ENCODE measurements at regions not wholly inside any gene's neighbourhood (a gene's known extent, or its start where the extent isn't known, plus 50 kb on each side); places are given as distances from the start of the nearest gene placed in this dataset.
"Not testable (repeated sequence)": the region's sequence is repeated elsewhere in the genome, so short reads cannot be mapped to it uniquely, and the experiment has no call there.

DNA sequence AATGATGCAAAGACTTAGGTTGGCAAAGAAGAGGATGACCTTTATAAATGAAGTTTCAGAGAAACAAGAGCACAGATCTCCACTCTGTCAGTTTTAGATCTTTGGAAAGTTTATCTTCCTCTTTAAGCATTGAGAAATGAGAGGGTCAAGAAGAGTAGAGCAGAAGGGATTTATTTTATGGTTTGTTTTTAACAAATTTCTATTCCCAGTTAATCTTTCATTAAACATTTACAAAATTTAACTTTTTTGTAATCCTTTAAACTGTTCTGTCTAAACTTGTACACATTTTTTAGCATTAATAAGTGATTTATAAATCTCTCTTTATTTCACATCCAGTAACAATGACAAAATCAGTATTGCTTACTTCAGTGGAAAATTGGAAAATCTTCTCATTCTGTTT is 875.0 kb upstream of the IGFBP7 start:
- DNase-seq (no peak), ATAC-seq (no peak)
- Mint-ChIP-seq H3K36me3 (ENCODE audit: low read depth) (no peaks in the 10 kb centered on the region), H3K9me3 (no peaks in the 10 kb centered on the region), H3K27me3 (no peaks in the 10 kb centered on the region), H3K4me1 (no peaks in the 10 kb centered on the region), H3K27ac (no peak overlapping the region), H3K4me3 (no peak overlapping the region)

DNA sequence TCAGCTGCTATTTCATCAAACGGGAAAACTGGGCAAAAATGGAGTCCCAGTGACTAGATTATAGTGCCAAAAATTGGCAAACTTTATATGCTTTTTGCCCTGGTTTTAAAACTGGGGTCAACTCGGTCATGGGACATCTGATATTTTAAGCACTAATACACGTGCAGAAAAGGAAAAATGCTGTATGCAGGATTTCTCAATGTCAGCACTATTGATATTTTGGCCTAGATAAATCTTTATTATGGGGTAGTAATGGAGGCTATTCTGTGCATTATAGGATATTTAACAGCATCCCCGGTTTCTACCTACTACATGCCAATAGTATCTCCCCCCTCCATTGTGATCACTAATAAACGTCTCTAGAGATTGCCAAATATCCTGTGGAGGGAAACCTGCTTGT is 870.9 kb upstream of the IGFBP7 start:
- H3K4me1 Mint-ChIP-seq = no peaks in the 10 kb centered on the region
- no peak overlapping the region for H3K27ac Mint-ChIP-seq

DNA sequence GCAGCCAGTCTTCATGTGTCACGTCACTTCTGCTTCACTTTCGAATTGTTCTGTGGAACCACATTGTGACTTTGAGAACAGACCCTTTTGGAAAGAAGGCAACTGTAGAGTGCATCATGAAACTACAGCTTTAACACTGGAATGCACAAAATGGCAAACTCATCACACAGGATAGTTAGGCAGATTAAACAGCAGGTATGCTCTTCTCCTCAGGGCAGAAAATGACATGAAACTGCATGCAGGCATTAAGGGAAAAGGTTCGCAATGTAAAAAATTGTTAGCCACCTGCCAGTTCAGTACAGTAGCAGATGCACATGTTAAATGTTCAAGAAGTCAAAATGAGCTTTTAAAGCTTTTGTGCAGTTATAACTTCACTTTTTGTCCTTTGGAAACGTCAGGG is 864.6 kb upstream of the IGFBP7 start:
- no peaks in the 10 kb centered on the region for H3K36me3 Mint-ChIP-seq (ENCODE audit: low read depth)
- DNase-seq (no peak), ATAC-seq (no peak)
- H3K4me1 Mint-ChIP-seq = no peaks in the 10 kb centered on the region
- no peak overlapping the region for H3K27ac Mint-ChIP-seq
- H3K4me3 Mint-ChIP-seq = no peak overlapping the region
- H3K27me3 Mint-ChIP-seq = no peaks in the 10 kb centered on the region
- H3K9me3 Mint-ChIP-seq = peaks cover 7% of the 10 kb centered on the region

More for the DNA sequence above, 870.9 kb upstream of the IGFBP7 start:
- DNase-seq = no peak
- no peak overlapping the region for H3K4me3 Mint-ChIP-seq
- no peaks in the 10 kb centered on the region for H3K9me3 Mint-ChIP-seq
- H3K36me3 Mint-ChIP-seq (ENCODE audit: low read depth) = no peaks in the 10 kb centered on the region
- no peak for ATAC-seq
- no peaks in the 10 kb centered on the region for H3K27me3 Mint-ChIP-seq

DNA sequence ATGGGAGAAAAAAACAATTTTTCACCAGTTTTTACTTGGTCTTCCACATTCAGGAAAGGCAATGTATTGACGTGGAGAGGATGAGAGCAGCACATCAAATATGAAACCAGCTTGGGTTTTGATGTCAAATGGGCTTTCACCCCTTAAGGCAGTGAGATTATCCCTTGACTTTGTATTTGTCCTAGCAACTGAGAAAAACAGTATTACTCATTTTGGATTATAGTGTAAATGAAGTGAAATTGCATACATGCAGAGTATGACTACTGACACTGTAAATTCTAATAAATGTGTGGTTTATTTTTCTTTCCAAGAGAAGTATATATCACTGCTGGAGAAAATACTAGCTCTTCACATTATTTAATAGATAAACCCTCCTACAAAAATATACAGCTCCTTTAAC is 863.6 kb upstream of the IGFBP7 start:
- ATAC-seq = no peak
- Mint-ChIP-seq H3K36me3 (ENCODE audit: low read depth) (no peaks in the 10 kb centered on the region), H3K4me1 (no peaks in the 10 kb centered on the region), H3K9me3 (peaks cover 7% of the 10 kb centered on the region), H3K27ac (no peak overlapping the region), H3K4me3 (no peak overlapping the region), H3K27me3 (no peaks in the 10 kb centered on the region)
- no peak for DNase-seq

DNA sequence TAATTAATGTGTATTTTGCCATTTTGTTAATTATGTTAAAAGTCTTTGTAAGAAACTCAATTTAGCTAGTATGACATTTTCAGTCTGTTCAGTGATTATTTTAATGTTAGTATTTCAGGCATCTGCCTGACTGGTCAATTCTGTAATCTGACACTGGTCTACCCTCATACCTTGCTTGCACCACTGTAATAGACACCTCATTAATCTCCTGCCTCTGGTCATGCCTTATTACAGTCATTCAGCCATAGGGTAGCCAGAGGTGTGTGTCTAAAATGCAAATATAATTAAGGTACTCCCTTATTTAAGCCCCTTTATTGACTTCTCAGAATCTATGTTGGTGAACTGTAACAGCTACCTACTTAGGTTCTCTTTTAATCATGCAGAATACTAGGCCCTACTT is 861.1 kb upstream of the IGFBP7 start:
- H3K9me3 Mint-ChIP-seq = peaks cover 16% of the 10 kb centered on the region
- no peaks in the 10 kb centered on the region for H3K4me1 Mint-ChIP-seq
- ATAC-seq (no peak), DNase-seq (no peak)
- no peaks in the 10 kb centered on the region for H3K36me3 Mint-ChIP-seq (ENCODE audit: low read depth)
- no peak overlapping the region for H3K27ac Mint-ChIP-seq
- H3K4me3 Mint-ChIP-seq = no peak overlapping the region
- no peaks in the 10 kb centered on the region for H3K27me3 Mint-ChIP-seq

DNA sequence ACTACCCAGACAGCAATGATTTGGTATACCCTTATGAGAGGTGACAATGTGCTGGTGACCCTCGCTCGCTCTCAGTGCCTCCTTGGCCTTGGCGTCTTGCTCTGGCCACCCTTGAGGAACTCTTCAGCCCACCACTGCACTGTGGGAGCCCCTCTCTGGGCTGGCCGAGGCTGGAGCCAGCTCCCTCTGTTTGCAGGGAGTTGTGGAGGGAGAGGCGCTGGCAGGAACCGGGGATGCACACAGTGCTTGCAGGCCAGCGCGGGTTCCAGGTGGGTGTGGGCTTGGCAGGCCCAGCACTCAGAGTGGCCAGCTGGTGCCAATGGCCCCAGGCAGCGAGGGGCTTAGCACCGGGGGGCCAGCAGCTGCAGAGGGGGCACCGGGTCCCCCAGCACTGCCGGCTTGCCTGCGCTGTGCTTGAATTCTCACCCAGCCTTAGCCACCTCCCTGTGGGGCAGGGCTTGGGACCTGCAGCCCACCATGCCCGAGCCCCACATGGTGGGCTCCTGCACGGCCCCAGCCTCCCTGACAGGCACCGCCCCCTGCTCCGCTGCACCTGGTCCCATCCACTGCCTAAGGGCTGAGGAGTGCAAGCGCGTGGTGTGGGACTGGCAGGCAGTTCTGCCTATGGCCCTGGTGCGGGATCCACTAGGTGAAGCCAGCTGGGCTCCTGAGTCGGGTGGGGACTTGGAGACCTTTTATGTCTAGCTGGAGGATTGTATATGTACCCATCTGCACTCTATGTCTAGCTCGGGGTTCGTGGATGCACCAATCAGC is 857.0 kb upstream of the IGFBP7 start:
- Mint-ChIP-seq H3K4me1 (no peaks in the 10 kb centered on the region), H3K4me3 (no peak overlapping the region), H3K9me3 (peaks cover 16% of the 10 kb centered on the region), H3K36me3 (ENCODE audit: low read depth) (no peaks in the 10 kb centered on the region), H3K27ac (no peak overlapping the region), H3K27me3 (no peaks in the 10 kb centered on the region)
- DNase-seq (no peak), ATAC-seq (no peak)

DNA sequence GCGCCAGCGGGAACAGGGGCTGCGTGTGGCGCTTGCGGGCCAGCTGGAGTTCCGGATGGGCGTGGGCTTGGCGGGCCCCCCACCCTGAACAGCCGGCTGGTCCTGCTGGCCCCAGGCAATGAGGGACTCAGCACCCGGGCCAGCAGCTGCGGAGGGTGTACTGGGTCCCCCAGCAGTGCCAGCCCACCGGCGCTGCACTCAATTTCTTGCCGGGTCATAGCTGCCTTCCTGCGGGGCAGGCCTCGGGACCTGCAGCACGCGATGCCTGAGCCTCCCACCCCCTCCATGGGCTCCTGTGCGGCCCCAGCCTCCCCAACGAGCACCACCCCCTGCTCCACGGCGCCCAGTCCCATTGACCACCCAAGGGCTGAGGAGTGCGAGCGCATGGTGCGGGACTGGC is 855.2 kb upstream of the IGFBP7 start:
- H3K27ac Mint-ChIP-seq; H3K27me3 Mint-ChIP-seq; DNase-seq; H3K36me3 Mint-ChIP-seq (ENCODE audit: low read depth); H3K4me1 Mint-ChIP-seq; H3K4me3 Mint-ChIP-seq; ATAC-seq: not testable (repeated sequence)
- peaks cover 13% of the 10 kb centered on the region for H3K9me3 Mint-ChIP-seq

DNA sequence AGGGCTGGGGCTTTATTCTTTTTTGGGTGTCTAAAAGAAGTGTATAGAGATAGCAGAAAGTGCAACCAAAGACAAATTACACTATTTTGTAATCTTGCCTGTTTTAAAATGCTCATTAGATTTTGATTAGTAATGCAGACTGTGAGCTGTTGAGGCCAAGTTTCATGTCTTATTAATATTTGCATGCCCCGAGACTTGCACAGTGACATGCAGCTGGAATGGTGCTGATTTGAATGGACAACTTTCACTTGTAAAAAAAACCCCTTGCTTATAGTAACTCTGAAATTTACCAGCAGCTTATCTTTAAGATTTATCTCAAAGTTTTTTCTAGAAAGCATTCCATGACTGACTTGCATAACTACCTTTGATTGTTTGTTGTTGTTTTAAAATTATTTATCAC is 835.1 kb upstream of the IGFBP7 start:
- H3K27ac Mint-ChIP-seq = no peak overlapping the region
- DNase-seq = no peak
- no peak for ATAC-seq
- H3K36me3 Mint-ChIP-seq (ENCODE audit: low read depth) = no peaks in the 10 kb centered on the region
- H3K4me1 Mint-ChIP-seq = no peaks in the 10 kb centered on the region
- no peaks in the 10 kb centered on the region for H3K9me3 Mint-ChIP-seq
- no peak overlapping the region for H3K4me3 Mint-ChIP-seq
- H3K27me3 Mint-ChIP-seq = no peaks in the 10 kb centered on the region

DNA sequence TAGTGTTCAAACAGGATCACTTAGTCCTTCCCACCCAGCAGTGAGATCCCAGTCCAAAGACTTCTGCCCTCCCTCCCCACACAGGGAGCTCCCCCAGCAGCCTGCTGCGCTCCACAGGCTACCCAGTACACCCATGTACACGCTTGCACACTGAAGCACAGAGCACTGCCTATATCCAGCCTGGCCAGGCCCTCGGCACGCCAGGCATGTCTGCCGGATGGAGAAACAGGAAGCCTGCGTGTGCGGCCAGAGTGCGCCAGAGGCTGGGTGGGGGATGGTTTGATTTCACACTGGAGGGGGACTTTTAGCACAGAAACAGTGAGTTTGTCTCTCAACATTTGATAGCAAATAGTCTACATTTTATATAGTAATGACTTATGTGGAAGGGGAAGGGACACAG is 833.5 kb upstream of the IGFBP7 start:
- ATAC-seq = no peak
- H3K4me1 Mint-ChIP-seq = no peaks in the 10 kb centered on the region
- H3K27ac Mint-ChIP-seq = no peak overlapping the region
- H3K9me3 Mint-ChIP-seq = no peaks in the 10 kb centered on the region
- no peak overlapping the region for H3K4me3 Mint-ChIP-seq
- DNase-seq = no peak
- no peaks in the 10 kb centered on the region for H3K27me3 Mint-ChIP-seq
- no peaks in the 10 kb centered on the region for H3K36me3 Mint-ChIP-seq (ENCODE audit: low read depth)

DNA sequence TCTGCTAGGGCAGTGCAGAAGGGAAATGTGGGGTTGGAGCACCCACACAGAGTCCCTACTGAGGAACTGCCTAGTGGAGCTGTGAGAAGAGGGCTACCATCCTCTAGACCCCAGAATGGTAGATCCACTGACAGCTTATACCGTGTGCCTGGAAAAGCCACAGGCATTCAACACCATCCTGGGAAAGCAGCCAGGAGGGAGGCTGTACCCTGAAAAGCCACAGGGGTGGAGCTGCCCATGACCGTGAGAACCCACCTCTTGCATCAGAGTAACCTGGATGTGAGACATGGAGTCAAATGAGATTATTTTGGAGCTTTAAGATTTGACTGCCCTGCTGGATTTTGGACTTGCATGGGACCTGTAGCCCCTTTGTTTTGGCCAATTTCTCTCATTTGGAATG is 827.1 kb upstream of the IGFBP7 start:
- not testable (repeated sequence) for H3K4me3 Mint-ChIP-seq; H3K27me3 Mint-ChIP-seq; H3K36me3 Mint-ChIP-seq (ENCODE audit: low read depth); H3K9me3 Mint-ChIP-seq; H3K4me1 Mint-ChIP-seq; ATAC-seq; H3K27ac Mint-ChIP-seq; DNase-seq

DNA sequence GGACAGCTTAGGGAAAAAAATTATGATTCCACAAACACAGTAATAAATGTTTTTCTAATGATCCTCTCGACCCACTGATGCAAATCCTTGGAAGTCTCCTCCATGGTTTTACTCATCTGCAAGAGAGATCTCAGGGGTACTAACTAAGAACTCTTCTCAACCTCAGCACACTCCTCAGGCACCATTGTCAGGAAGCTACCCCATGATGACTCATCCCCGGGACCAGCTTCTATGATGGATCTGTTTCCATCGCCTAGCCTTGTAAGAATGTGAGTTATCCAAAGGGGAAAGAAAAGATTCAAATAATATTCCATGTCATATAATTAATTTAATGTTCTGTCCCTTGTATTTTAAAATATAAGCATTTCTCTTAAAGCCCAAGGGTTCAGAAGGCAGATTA is 816.1 kb upstream of the IGFBP7 start:
- H3K36me3 Mint-ChIP-seq (ENCODE audit: low read depth) = no peaks in the 10 kb centered on the region

DNA sequence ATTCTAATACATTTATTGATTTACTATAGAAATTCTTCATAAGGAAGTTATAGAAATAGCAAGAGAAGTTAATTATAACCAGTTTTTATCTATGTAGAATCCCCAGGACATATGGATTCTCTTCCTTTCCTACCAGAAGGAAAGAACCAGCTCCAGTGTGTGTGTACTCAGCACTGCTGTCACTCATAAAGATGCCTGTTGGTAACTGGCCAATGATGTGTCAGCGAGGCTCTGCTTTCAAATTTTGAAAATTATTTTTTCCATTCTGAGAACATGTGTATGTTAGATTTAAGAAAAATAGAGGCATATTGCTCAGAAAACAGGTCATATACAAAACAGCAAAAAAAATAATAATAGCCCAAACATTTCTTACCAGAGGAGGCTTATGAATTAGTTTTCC is 814.8 kb upstream of the IGFBP7 start:
- H3K9me3 Mint-ChIP-seq = no peaks in the 10 kb centered on the region
- DNase-seq (no peak), ATAC-seq (no peak)
- H3K27me3 Mint-ChIP-seq = no peaks in the 10 kb centered on the region
- no peak overlapping the region for H3K4me3 Mint-ChIP-seq
- H3K27ac Mint-ChIP-seq = no peak overlapping the region
- no peaks in the 10 kb centered on the region for H3K4me1 Mint-ChIP-seq
- no peaks in the 10 kb centered on the region for H3K36me3 Mint-ChIP-seq (ENCODE audit: low read depth)

More for the DNA sequence above, 816.1 kb upstream of the IGFBP7 start:
- Mint-ChIP-seq H3K4me1 (no peaks in the 10 kb centered on the region), H3K9me3 (no peaks in the 10 kb centered on the region), H3K4me3 (no peak overlapping the region), H3K27me3 (no peaks in the 10 kb centered on the region), H3K27ac (no peak overlapping the region)
- no peak for DNase-seq
- no peak for ATAC-seq

DNA sequence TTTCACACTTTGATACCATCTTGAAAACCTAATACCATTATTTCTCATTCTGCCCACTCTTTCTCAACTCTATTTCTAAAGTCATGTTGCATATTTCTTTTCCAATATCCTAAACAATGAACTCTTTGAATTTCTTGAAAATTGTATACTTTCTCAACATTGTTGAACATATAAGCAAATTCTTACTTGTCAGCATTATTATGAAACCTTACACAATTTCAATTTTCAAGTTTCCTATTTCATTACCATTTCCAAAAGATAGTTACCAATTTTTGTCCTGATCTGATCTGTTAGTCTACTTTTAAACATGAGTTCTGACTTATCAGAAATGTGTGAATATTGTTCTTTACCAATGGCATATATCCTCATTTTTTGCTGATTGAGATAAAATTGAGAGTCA is 806.3 kb upstream of the IGFBP7 start:
- Mint-ChIP-seq H3K36me3 (ENCODE audit: low read depth) (no peaks in the 10 kb centered on the region), H3K9me3 (peaks cover 10% of the 10 kb centered on the region)

DNA sequence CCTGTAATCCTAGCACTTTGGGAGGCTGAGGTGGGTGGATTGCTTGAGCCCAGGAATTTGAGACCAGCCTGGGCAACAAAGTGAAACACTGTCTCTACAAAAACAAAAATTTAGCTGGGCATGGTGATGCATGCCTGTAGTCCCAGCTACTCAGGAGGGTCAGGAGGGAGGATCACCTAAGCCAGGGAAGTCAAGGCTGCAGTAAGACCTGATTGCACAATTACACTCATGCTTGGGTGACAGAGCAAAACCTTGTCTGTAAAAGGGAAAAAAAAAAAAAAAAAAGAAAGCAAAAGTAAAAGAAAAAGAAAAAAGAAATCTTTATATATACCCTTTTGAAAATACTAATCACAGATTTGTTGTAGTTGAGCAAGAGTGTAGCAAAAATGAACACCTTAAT is 801.0 kb upstream of the IGFBP7 start:
- DNase-seq (no peak), ATAC-seq (no peak)
- Mint-ChIP-seq H3K4me3 (no peak overlapping the region), H3K27ac (no peak overlapping the region), H3K27me3 (no peaks in the 10 kb centered on the region), H3K36me3 (ENCODE audit: low read depth) (no peaks in the 10 kb centered on the region), H3K9me3 (no peaks in the 10 kb centered on the region), H3K4me1 (no peaks in the 10 kb centered on the region)

More for the DNA sequence above, 806.3 kb upstream of the IGFBP7 start:
- no peak for DNase-seq
- Mint-ChIP-seq H3K27me3 (no peaks in the 10 kb centered on the region), H3K27ac (no peak overlapping the region), H3K4me3 (no peak overlapping the region), H3K4me1 (no peaks in the 10 kb centered on the region)
- no peak for ATAC-seq

DNA sequence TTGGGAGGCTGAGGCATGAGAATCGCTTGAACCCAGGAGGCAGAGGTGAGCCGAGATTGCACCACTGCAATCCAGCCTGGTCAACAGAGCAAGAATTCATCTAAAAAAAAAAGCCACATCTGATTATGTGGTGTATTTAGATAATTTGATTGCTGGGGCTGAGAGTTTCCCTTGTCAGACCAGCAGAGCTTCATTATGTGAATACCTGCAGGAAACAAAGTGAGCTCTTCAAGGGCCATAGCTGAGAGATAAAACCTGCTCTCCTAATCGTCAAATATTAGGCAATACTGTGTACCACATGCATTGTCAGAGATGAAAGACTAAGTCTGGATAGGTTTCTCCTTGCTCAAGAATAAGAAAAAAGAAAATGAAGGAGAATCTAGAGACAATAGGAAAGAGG is 800.0 kb upstream of the IGFBP7 start:
- Mint-ChIP-seq H3K4me1 (no peaks in the 10 kb centered on the region), H3K27ac (no peak overlapping the region), H3K9me3 (no peaks in the 10 kb centered on the region), H3K36me3 (ENCODE audit: low read depth) (no peaks in the 10 kb centered on the region), H3K27me3 (no peaks in the 10 kb centered on the region), H3K4me3 (no peak overlapping the region)
- ATAC-seq = no peak
- DNase-seq = no peak

DNA sequence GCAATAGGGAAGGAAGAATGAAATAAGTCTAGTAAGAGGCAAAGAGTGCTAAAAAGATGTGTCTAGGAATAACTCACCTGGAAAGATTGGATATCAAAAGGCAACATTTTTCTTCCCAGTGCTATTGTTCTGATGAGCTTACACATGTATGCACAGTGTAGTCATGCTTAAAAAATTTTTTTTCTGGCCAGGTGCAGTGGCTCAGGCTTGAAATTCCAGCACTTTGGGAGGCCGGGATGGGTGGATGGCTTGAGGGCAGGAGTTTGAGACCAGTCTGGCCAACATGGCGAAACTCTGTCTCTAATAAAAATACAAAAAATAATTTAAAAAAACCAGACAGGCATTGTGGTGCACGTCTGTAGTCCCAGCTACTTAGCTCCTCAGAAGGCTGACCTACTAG is 795.8 kb upstream of the IGFBP7 start:
- no peak for ATAC-seq

More for the DNA sequence above, 795.8 kb upstream of the IGFBP7 start:
- Mint-ChIP-seq H3K4me3 (no peak overlapping the region), H3K9me3 (no peaks in the 10 kb centered on the region), H3K27ac (no peak overlapping the region), H3K4me1 (no peaks in the 10 kb centered on the region), H3K27me3 (no peaks in the 10 kb centered on the region), H3K36me3 (ENCODE audit: low read depth) (no peaks in the 10 kb centered on the region)
- DNase-seq = no peak

All from activated naive CD8-positive, alpha-beta T cell treated with anti-CD3 and anti-CD28 coated beads, Interleukin-2, amount 50 U/mL, for 24 hours (primary cell).